Endodermal cell (in vitro differentiated cells): ENCODE measurements at regions not wholly inside any gene's neighbourhood (a gene's known extent, or its start where the extent isn't known, plus 50 kb on each side); places are given as distances from the start of the nearest gene placed in this dataset.
A peak's percentile ranks its signal among the peaks of the same experiment; 100 is the strongest.

Source experiments
- DNase-seq: peaks from one replicate; pipeline ENCODE4 v3.0.0-alpha.2; 2017
- H3K27ac ChIP-seq: 2 replicates; pipeline ENCODE4 v1.5.1; 2013; ENCODE audit warnings: mild to moderate bottlenecking, low read depth, low read length, moderate library complexity
- H3K27me3 ChIP-seq: 2 replicates; pipeline ENCODE4 v1.6.1; 2013; ENCODE audit warnings: mild to moderate bottlenecking, low read length, moderate library complexity; ENCODE audit not compliant: insufficient read depth, control insufficient read depth, poor library complexity, severe bottlenecking
- H3K36me3 ChIP-seq: 2 replicates; pipeline ENCODE4 v1.7.0; 2013; ENCODE audit warnings: mild to moderate bottlenecking, low read length, moderate library complexity; ENCODE audit not compliant: control insufficient read depth, insufficient read depth
- H3K4me1 ChIP-seq: one replicate; pipeline ENCODE4 v1.7.0; 2013; ENCODE audit warnings: low read length; ENCODE audit not compliant: control insufficient read depth, insufficient read depth
- H3K4me3 ChIP-seq: 2 replicates; pipeline ENCODE4 v1.5.1; 2013; ENCODE audit warnings: mild to moderate bottlenecking, low read length, moderate library complexity
- H3K9ac ChIP-seq: 2 replicates; pipeline ENCODE4 v1.6.1; 2013; ENCODE audit warnings: mild to moderate bottlenecking, low read length, moderate library complexity; ENCODE audit not compliant: poor library complexity, severe bottlenecking; ENCODE audit errors: extremely low read depth
- H3K9me3 ChIP-seq: 2 replicates; pipeline ENCODE4 v1.6.1; 2013; ENCODE audit warnings: mild to moderate bottlenecking, low read length, moderate library complexity; ENCODE audit not compliant: control insufficient read depth
- H3K27ac Mint-ChIP-seq: 2 replicates; pipeline ENCODE4 v1.8.0; 2020; ENCODE audit warnings: mixed read lengths
- H3K27me3 Mint-ChIP-seq: 2 replicates; pipeline ENCODE4 v1.8.0; 2021; ENCODE audit warnings: mild to moderate bottlenecking, mixed read lengths; ENCODE audit not compliant: insufficient read depth
- H3K36me3 Mint-ChIP-seq: 2 replicates; pipeline ENCODE4 v1.8.0; 2020; ENCODE audit warnings: low read depth, mixed read lengths
- H3K4me1 Mint-ChIP-seq: 2 replicates; pipeline ENCODE4 v1.8.0; 2020; ENCODE audit warnings: mixed read lengths
- H3K4me3 Mint-ChIP-seq: 2 replicates; pipeline ENCODE4 v1.8.0; 2020; ENCODE audit warnings: mild to moderate bottlenecking, moderate library complexity, mixed read lengths
- H3K9me3 Mint-ChIP-seq: 2 replicates; pipeline ENCODE4 v1.8.0; 2020; ENCODE audit warnings: mild to moderate bottlenecking, mixed read lengths
- WGBS, 2 experiments: methylation state at CpG; one replicate each; pipeline versions ENCODE4 v1.1.5 to v1.1.7; 2013; ENCODE audit warnings: missing lambda C conversion rate in 2 of 2, mixed read lengths in 1 of 2; ENCODE audit not compliant: insufficient coverage in 1 of 2, insufficient read length in 1 of 2; 5-methylcytosine and 5-hydroxymethylcytosine counted together
- TF ChIP-seq, protein P1 (sequence below): fragments of 200-600 bp; sonication (generic); conservative IDR thresholded peaks from 2 replicates; pipeline ENCODE4 v1.5.0; 2021; ENCODE audit warnings: antibody characterized with exemption, mild to moderate bottlenecking

- H3K27me3 Mint-ChIP-seq: peaks cover 12% of the 10 kb centered on the region
- H3K9me3 Mint-ChIP-seq: no peaks in the 10 kb centered on the region
- peak; percentile 59 for DNase-seq
- TF ChIP-seq, protein P1, sequence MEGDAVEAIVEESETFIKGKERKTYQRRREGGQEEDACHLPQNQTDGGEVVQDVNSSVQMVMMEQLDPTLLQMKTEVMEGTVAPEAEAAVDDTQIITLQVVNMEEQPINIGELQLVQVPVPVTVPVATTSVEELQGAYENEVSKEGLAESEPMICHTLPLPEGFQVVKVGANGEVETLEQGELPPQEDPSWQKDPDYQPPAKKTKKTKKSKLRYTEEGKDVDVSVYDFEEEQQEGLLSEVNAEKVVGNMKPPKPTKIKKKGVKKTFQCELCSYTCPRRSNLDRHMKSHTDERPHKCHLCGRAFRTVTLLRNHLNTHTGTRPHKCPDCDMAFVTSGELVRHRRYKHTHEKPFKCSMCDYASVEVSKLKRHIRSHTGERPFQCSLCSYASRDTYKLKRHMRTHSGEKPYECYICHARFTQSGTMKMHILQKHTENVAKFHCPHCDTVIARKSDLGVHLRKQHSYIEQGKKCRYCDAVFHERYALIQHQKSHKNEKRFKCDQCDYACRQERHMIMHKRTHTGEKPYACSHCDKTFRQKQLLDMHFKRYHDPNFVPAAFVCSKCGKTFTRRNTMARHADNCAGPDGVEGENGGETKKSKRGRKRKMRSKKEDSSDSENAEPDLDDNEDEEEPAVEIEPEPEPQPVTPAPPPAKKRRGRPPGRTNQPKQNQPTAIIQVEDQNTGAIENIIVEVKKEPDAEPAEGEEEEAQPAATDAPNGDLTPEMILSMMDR: peak; percentile 28
- Histone ChIP-seq H3K4me1 (no peaks in the 10 kb centered on the region), H3K4me3 (no peak overlapping the region), H3K9me3 (no peaks in the 10 kb centered on the region), H3K36me3 (no peaks in the 10 kb centered on the region), H3K27ac (no peak overlapping the region), H3K27me3 (peaks cover 20% of the 10 kb centered on the region), H3K9ac (no peak overlapping the region)
- 78% methylated on average over 3 of the region's 3 CpGs; no CpG with 5 or more reads in 1 of the 2 experiments for WGBS, 2 experiments
- H3K4me3 Mint-ChIP-seq: no peak overlapping the region
- H3K4me1 Mint-ChIP-seq: peaks cover 5% of the 10 kb centered on the region
- no peak overlapping the region for H3K27ac Mint-ChIP-seq
- H3K36me3 Mint-ChIP-seq: no peaks in the 10 kb centered on the region
These were observed 299.5 kb upstream of the RASGRP1 start for GRCh38 chr15:38864122-38864521.

DNA sequence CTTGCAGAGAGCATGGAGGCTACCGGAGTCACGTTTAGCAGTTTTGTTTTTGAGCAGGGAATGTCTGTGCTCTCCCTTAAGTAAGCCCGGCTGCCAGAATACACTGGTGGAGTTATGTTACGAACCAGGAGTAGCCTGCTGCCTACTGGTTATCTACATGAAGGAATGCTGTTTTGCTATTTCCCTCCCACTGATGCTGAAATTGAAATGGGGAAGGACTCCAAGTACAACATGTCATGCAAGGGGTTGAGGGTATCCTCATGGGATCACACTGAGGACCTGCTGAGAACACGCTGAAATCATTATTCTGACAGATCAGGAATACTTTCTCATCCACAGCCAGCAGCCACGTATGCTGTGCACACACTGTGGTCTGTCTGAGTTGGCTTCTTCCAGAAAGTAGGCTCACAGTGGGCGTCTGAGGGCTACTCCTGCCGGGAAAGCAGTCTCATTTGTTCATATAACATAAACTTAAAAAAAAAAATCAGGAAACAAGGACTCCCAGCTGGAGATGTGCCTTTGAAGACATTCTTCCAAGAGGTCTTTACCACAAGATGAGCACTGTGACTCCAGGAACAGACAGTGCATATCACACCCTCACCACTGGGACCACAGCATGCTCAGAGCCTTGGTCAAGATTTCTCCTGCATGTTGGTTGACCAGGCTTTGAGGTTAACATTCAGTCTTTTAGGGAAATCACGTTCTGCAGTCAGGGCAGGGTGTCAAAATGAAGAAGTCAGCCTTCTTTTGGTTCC lies 300.4 kb upstream of the RASGRP1 start:
- H3K27ac ChIP-seq: no peak overlapping the region
- H3K27me3 Mint-ChIP-seq: peaks cover 12% of the 10 kb centered on the region
- no peak overlapping the region for H3K27ac Mint-ChIP-seq
- no peak overlapping the region for H3K4me3 ChIP-seq
- no peak overlapping the region for H3K9ac ChIP-seq
- H3K4me1 Mint-ChIP-seq: peaks cover 5% of the 10 kb centered on the region
- DNase-seq: no peak
- H3K36me3 Mint-ChIP-seq: no peaks in the 10 kb centered on the region
- no peaks in the 10 kb centered on the region for H3K9me3 ChIP-seq
- H3K27me3 ChIP-seq: peaks cover 20% of the 10 kb centered on the region
- H3K4me3 Mint-ChIP-seq: no peak overlapping the region
- no peaks in the 10 kb centered on the region for H3K36me3 ChIP-seq
- TF ChIP-seq, protein P1: no peak
- WGBS, 2 experiments: 88 to 90% methylated on average over 7 to 9 of the region's 9 CpGs
- no peaks in the 10 kb centered on the region for H3K4me1 ChIP-seq
- H3K9me3 Mint-ChIP-seq: no peaks in the 10 kb centered on the region

GRCh38 chr15:38867556-38867955 lies 302.9 kb upstream of the RASGRP1 start:
- no peak for DNase-seq
- H3K4me1 ChIP-seq: no peaks in the 10 kb centered on the region
- Mint-ChIP-seq H3K4me3 (no peak overlapping the region), H3K4me1 (peaks cover 5% of the 10 kb centered on the region), H3K27ac (no peak overlapping the region), H3K36me3 (no peaks in the 10 kb centered on the region), H3K9me3 (peaks cover 12% of the 10 kb centered on the region), H3K27me3 (peaks cover 12% of the 10 kb centered on the region)
- H3K27ac ChIP-seq: no peak overlapping the region
- no peak overlapping the region for H3K4me3 ChIP-seq
- peaks cover 13% of the 10 kb centered on the region for H3K9me3 ChIP-seq
- no peaks in the 10 kb centered on the region for H3K36me3 ChIP-seq
- TF ChIP-seq, protein P1: no peak
- peaks cover 12% of the 10 kb centered on the region for H3K27me3 ChIP-seq
- H3K9ac ChIP-seq: no peak overlapping the region
- WGBS, 2 experiments: 85 to 95% methylated on average over 6 to 7 of the region's 7 CpGs
